ENCODE measurements at regions not wholly inside any gene's neighbourhood (a gene's known extent, or its start where the extent isn't known, plus 50 kb on each side); places are given as distances from the start of the nearest gene placed in this dataset.
"Not testable (repeated sequence)": the region's sequence is repeated elsewhere in the genome, so short reads cannot be mapped to it uniquely, and the experiment has no call there.

DNA sequence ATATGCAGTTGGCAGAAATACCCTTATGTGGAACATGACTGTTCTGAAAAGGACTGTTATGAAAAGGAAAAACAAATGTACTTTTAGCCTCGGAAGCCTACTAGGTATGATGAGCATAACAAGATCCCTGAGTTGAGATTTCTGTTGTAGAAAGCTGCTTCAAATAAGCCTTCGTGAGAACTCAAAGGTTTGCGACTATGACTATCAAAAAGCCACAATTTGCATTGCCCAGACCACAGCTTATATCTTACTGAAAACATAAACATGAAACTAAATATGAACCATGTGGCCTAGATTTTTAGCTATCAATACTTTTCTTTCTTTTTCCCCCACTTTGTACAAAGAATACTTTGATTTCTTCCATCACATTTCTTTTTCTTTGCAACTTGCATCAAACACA is 398.2 kb upstream of the LCORL start:
- no peaks in the 10 kb centered on the region for H3K27me3 ChIP-seq (ENCODE audit: insufficient read depth, poor library complexity, severe bottlenecking)
- no peak overlapping the region for H3K4me3 ChIP-seq (replicated peaks; ENCODE audit: insufficient read depth, low read length)
- TF ChIP-seq POLR2AphosphoS5 (IDR thresholded peaks at IDR 0.05; ENCODE audit: low read depth), result no peak
- H3K27ac ChIP-seq (replicated peaks), result no peak overlapping the region
- no peak for DNase-seq (ENCODE audit: low read depth in 1 of 2, low spot score in 1 of 2)

DNA sequence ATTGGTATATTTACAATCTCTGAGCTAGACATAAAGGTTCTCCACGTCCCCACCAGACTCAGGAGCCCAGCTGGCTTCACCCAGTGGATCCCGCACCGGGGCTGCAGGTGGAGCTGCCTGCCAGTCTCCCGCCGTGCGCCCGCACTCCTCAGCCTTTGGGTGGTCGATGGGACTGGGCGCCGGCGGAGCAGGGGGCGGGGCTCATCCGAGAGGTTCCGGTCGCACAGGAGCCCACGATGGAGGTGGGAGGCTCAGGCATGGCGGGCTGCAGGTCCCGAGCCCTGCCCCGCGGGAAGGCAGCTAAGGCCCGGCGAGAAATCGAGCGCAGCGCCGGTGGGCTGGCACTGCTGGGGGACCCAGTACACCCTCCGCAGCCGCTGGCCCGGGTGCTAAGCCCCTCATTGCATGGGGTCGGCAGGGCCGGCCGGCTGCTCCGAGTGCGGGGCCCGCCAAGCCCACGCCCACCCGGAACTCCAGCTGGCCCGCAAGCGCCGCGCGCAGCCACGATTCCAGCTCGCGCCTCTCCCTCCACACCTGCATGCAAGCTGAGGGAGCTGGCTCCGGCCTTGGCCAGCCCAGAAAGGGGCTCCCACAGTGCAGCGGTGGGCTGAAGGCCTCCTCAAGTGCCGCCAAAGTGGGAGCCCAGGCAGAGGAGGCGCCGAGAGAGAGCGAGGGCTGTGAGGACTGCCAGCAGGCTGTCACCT is 396.8 kb upstream of the LCORL start:
- H3K27ac ChIP-seq (replicated peaks); H3K4me3 ChIP-seq (replicated peaks; ENCODE audit: insufficient read depth, low read length); H3K27me3 ChIP-seq (ENCODE audit: insufficient read depth, poor library complexity, severe bottlenecking); DNase-seq (ENCODE audit: low read depth in 1 of 2, low spot score in 1 of 2): not testable (repeated sequence)

DNA sequence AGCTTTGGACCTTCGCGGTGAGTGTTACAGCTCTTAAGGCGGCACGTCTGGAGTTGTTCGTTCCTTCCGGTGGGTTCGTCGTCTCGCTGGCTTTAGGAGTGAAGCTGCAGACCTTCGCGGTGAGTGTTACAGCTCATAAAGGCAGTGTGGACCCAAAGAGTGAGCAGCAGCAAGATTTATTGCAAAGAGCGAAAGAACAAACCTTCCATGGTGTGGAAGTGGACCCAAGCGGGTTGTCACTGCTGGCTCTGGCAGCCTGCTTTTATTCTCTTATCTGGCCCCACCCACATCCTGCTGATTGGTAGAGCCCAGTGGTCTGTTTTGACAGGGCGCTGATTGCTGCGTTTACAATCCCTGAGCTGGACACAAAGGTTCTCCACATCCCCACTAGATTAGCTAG is 396.1 kb upstream of the LCORL start:
- not testable (repeated sequence) for H3K4me3 ChIP-seq (replicated peaks; ENCODE audit: insufficient read depth, low read length); DNase-seq (ENCODE audit: low read depth in 1 of 2, low spot score in 1 of 2); H3K27me3 ChIP-seq (ENCODE audit: insufficient read depth, poor library complexity, severe bottlenecking); H3K27ac ChIP-seq (replicated peaks)

DNA sequence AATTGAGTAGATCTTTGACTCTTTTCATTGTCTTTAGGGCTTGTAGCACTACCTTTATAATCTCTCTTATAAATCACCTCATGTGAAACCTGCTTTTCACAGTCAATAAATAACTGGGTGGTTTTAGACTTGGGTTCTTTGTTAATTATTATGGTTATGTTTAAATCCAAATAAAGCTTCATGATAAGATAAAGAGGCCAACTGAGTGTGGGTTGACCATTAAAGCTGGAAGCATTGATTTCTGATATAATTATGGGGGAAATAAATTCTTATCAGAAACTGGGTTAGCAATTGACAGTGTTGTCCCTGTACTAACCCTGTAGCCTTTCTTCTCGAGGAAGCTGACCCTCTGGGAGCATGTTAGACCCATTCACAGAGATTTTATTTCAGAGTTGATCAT is 384.7 kb upstream of the LCORL start:
- no peak overlapping the region for H3K4me3 ChIP-seq (replicated peaks; ENCODE audit: insufficient read depth, low read length)
- DNase-seq (ENCODE audit: low read depth in 1 of 2, low spot score in 1 of 2), result no peak
- TF ChIP-seq GABPA (IDR thresholded peaks at IDR 0.05; ENCODE audit: low read depth) (no peak), POLR2AphosphoS5 (IDR thresholded peaks at IDR 0.05; ENCODE audit: low read depth) (no peak), SPI1 (IDR thresholded peaks at IDR 0.05; ENCODE audit: borderline replicate concordance, low read depth) (no peak)
- TF ChIP-seq, protein P1, sequence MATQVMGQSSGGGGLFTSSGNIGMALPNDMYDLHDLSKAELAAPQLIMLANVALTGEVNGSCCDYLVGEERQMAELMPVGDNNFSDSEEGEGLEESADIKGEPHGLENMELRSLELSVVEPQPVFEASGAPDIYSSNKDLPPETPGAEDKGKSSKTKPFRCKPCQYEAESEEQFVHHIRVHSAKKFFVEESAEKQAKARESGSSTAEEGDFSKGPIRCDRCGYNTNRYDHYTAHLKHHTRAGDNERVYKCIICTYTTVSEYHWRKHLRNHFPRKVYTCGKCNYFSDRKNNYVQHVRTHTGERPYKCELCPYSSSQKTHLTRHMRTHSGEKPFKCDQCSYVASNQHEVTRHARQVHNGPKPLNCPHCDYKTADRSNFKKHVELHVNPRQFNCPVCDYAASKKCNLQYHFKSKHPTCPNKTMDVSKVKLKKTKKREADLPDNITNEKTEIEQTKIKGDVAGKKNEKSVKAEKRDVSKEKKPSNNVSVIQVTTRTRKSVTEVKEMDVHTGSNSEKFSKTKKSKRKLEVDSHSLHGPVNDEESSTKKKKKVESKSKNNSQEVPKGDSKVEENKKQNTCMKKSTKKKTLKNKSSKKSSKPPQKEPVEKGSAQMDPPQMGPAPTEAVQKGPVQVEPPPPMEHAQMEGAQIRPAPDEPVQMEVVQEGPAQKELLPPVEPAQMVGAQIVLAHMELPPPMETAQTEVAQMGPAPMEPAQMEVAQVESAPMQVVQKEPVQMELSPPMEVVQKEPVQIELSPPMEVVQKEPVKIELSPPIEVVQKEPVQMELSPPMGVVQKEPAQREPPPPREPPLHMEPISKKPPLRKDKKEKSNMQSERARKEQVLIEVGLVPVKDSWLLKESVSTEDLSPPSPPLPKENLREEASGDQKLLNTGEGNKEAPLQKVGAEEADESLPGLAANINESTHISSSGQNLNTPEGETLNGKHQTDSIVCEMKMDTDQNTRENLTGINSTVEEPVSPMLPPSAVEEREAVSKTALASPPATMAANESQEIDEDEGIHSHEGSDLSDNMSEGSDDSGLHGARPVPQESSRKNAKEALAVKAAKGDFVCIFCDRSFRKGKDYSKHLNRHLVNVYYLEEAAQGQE (IDR thresholded peaks at IDR 0.05; ENCODE audit: insufficient replicate concordance, low read depth), result no peak
- TF ChIP-seq, protein P2, sequence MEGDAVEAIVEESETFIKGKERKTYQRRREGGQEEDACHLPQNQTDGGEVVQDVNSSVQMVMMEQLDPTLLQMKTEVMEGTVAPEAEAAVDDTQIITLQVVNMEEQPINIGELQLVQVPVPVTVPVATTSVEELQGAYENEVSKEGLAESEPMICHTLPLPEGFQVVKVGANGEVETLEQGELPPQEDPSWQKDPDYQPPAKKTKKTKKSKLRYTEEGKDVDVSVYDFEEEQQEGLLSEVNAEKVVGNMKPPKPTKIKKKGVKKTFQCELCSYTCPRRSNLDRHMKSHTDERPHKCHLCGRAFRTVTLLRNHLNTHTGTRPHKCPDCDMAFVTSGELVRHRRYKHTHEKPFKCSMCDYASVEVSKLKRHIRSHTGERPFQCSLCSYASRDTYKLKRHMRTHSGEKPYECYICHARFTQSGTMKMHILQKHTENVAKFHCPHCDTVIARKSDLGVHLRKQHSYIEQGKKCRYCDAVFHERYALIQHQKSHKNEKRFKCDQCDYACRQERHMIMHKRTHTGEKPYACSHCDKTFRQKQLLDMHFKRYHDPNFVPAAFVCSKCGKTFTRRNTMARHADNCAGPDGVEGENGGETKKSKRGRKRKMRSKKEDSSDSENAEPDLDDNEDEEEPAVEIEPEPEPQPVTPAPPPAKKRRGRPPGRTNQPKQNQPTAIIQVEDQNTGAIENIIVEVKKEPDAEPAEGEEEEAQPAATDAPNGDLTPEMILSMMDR (IDR thresholded peaks at IDR 0.05; ENCODE audit: insufficient read depth, low read length), result no peak
- H3K27me3 ChIP-seq (ENCODE audit: insufficient read depth, poor library complexity, severe bottlenecking), result no peaks in the 10 kb centered on the region
- no peak overlapping the region for H3K27ac ChIP-seq (replicated peaks)

DNA sequence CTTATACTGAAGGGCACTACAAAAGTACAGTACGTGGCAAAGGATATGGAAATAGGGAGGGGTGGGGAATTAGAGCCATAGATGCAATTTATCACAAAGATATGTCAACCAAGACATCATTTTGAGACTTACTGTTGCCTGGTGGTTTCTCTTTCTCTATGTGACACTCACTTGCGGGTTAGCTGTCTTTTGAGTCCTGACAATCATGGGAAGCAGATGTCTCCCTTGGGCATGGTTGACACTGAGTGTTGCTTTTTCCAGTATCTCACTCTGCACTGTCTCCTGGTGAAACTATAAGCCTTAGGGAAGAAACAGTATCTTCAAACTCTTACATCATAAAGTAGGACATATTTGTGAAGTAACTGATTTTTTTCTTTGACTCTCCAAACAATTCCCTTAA is 383.5 kb upstream of the LCORL start:
- TF ChIP-seq POLR2AphosphoS5 (IDR thresholded peaks at IDR 0.05; ENCODE audit: low read depth), result no peak
- H3K27me3 ChIP-seq (ENCODE audit: insufficient read depth, poor library complexity, severe bottlenecking), result no peaks in the 10 kb centered on the region
- DNase-seq (ENCODE audit: low read depth in 1 of 2, low spot score in 1 of 2), result no peak
- no peak overlapping the region for H3K4me3 ChIP-seq (replicated peaks; ENCODE audit: insufficient read depth, low read length)
- H3K27ac ChIP-seq (replicated peaks), result no peak overlapping the region

DNA sequence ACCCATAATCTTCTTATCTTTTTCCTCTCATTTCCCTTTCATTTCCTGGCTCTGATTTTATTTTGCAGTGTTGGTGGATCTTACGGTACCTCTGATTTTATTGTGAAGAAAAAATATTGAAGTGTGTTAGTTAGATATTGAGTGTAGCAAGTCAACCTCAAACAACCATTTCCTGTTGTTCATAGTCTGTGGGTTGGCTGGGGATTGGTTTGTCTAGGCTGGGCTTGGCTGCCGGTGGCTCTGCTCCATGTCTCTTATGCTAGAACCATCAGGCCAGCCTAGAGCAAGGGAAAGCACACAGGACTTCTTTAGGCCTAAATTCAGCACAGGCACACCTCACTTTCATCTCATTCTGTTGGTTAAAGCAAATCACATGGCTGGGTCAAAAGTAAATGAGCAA is 383.1 kb upstream of the LCORL start:
- TF ChIP-seq SPI1 (IDR thresholded peaks at IDR 0.05; ENCODE audit: borderline replicate concordance, low read depth) (no peak), POLR2AphosphoS5 (IDR thresholded peaks at IDR 0.05; ENCODE audit: low read depth) (no peak), GABPA (IDR thresholded peaks at IDR 0.05; ENCODE audit: low read depth) (no peak)
- TF ChIP-seq, protein P2 (IDR thresholded peaks at IDR 0.05; ENCODE audit: insufficient read depth, low read length), result no peak
- TF ChIP-seq, protein P1 (IDR thresholded peaks at IDR 0.05; ENCODE audit: insufficient replicate concordance, low read depth), result no peak
- no peak for DNase-seq (ENCODE audit: low read depth in 1 of 2, low spot score in 1 of 2)
- Histone ChIP-seq H3K27me3 (ENCODE audit: insufficient read depth, poor library complexity, severe bottlenecking) (no peaks in the 10 kb centered on the region), H3K4me3 (replicated peaks; ENCODE audit: insufficient read depth, low read length) (no peak overlapping the region), H3K27ac (replicated peaks) (no peak overlapping the region)

All from HL-60 (cell line).